GM21390 (cell line): ENCODE measurements at regions not wholly inside any gene's neighbourhood (a gene's known extent, or its start where the extent isn't known, plus 50 kb on each side); places are given as distances from the start of the nearest gene placed in this dataset.
"Not testable (repeated sequence)": the region's sequence is repeated elsewhere in the genome, so short reads cannot be mapped to it uniquely, and the experiment has no call there.

Experiments used
- ATAC-seq: cut with Tn5 transposase; IDR thresholded peaks from one replicate; pipeline ENCODE4 v1.9.1; 2021; ENCODE audit not compliant: unreplicated experiment

- not testable (repeated sequence) for ATAC-seq
Observed at GRCh38 chr4:49322610-49323572, 336.8 kb downstream of the CWH43 start.

GRCh38 chr4:49323573-49323940 lies 337.5 kb downstream of the CWH43 start:
- ATAC-seq: not testable (repeated sequence)
